NCI-H2196 treated with DMSO at 0.1 percent for 48 hours (cell line): ENCODE measurements at regions not wholly inside any gene's neighbourhood (a gene's known extent, or its start where the extent isn't known, plus 50 kb on each side); places are given as distances from the start of the nearest gene placed in this dataset.

ENCODE experiments used
- DNase-seq: peaks from one replicate; lab custom pipeline; 2025; ENCODE audit not compliant: unreplicated experiment; lab: John Stamatoyannopoulos, UW

GRCh38 chr5:26828294-26828693, 210.1 kb downstream of the CDH9 start:
- DNase-seq: no peak

GRCh38 chr5:26813235-26813634, 225.2 kb downstream of the CDH9 start:
- DNase-seq: no peak

- DNase-seq: no peak
These were observed 225.7 kb downstream of the CDH9 start for GRCh38 chr5:26812714-26813113.

- no peak for DNase-seq
These were observed 230.9 kb downstream of the CDH9 start for GRCh38 chr5:26807231-26808199.

GRCh38 chr5:26805076-26805475, 233.3 kb downstream of the CDH9 start:
- no peak for DNase-seq

- DNase-seq: no peak
These were observed 235.4 kb downstream of the CDH9 start for GRCh38 chr5:26802944-26803343.

- DNase-seq: no peak
These were observed 247.0 kb downstream of the CDH9 start for GRCh38 chr5:26791433-26791832.

GRCh38 chr5:26791021-26791420, 247.4 kb downstream of the CDH9 start:
- DNase-seq: no peak

- no peak for DNase-seq
These were observed 275.2 kb downstream of the CDH9 start for GRCh38 chr5:26763215-26763614.

GRCh38 chr5:26761446-26761845, 276.9 kb downstream of the CDH9 start:
- DNase-seq: no peak

- no peak for DNase-seq
These were observed 277.3 kb downstream of the CDH9 start for GRCh38 chr5:26761045-26761444.

GRCh38 chr5:26757941-26758340, 280.4 kb downstream of the CDH9 start:
- no peak for DNase-seq

- no peak for DNase-seq
These were observed 288.6 kb downstream of the CDH9 start for GRCh38 chr5:26749829-26750228.

GRCh38 chr5:26740182-26740581, 298.2 kb downstream of the CDH9 start:
- DNase-seq: no peak

GRCh38 chr5:26737348-26738265, 300.8 kb downstream of the CDH9 start:
- no peak for DNase-seq

- no peak for DNase-seq
These were observed 310.5 kb downstream of the CDH9 start for GRCh38 chr5:26727916-26728315.

- no peak for DNase-seq
These were observed 318.6 kb downstream of the CDH9 start for GRCh38 chr5:26719803-26720202.

- peak; percentile 61 for DNase-seq
These were observed 337.5 kb downstream of the CDH9 start for GRCh38 chr5:26700759-26701384.

- DNase-seq: no peak
These were observed 345.4 kb downstream of the CDH9 start for GRCh38 chr5:26692952-26693351.

- DNase-seq: no peak
These were observed 346.9 kb downstream of the CDH9 start for GRCh38 chr5:26691486-26691885.

GRCh38 chr5:26690511-26690910, 347.9 kb downstream of the CDH9 start:
- no peak for DNase-seq
